GM12878 (cell line): ENCODE measurements at regions not wholly inside any gene's neighbourhood (a gene's known extent, or its start where the extent isn't known, plus 50 kb on each side); places are given as distances from the start of the nearest gene placed in this dataset.

Experiments
- ATAC-seq: fragments of 200-7000 bp; cut with Tn5 transposase; 3 replicates; pipeline ENCODE4 v1.9.1; 2020; ENCODE audit warnings: mild to moderate bottlenecking, moderate library complexity
- BruUV-seq: library from RNA; stranded (reverse); fragments of 400-500 nt; replicated peaks from 2 replicates; lab custom pipeline; 2021; lab: Mats Ljungman, UMichigan
- CTCF ChIA-PET: fragments of 300-600 bp; sonication (Branson Sonifier 250); formaldehyde crosslinking; extraction: SDS; loops from one replicate; lab custom pipeline; 2021; ENCODE audit warnings: inconsistent platforms; lab: Yijun Ruan, JAX
- POLR2A ChIA-PET: fragments of 350-600 bp; formaldehyde crosslinking; extraction: SDS; loops from one replicate; lab custom pipeline; 2021; ENCODE audit warnings: inconsistent platforms; lab: Charles Lee
- RAD21 ChIA-PET: fragments of 300-600 bp; sonication (Branson Sonifier 250); formaldehyde crosslinking; loops from one replicate; lab custom pipeline; 2023; ENCODE audit warnings: antibody characterized with exemption; ENCODE audit not compliant: unreplicated experiment; lab: Charles Lee
- SMC1A ChIA-PET: fragments of 300-600 bp; sonication (Branson Sonifier 250); formaldehyde crosslinking; loops from one replicate; lab custom pipeline; 2023; ENCODE audit not compliant: unreplicated experiment, uncharacterized antibody; lab: Charles Lee
- DNase-seq: peaks from one replicate; pipeline ENCODE4 v3.0.0-alpha.2; 2011; ENCODE audit warnings: low read depth, low spot score
- FAIRE-seq: peaks from 3 replicates; lab custom pipeline; 2011; peaks lifted over from hg19 to GRCh38; lab: Jason Lieb, UNC
- H2AFZ ChIP-seq: 2 replicates; pipeline ENCODE4 v1.6.0; 2011; ENCODE audit warnings: low read depth, low read length, control low read depth; ENCODE audit not compliant: control insufficient read depth
- H3K27ac ChIP-seq: 2 replicates; pipeline ENCODE4 v1.5.1; 2011; ENCODE audit warnings: control low read depth; ENCODE audit not compliant: control insufficient read depth, insufficient read depth
- H3K27me3 ChIP-seq, 2 experiments: replicated peaks in 1 of 2; 2 replicates each; pipeline versions ENCODE4 v1.6.0 to v1.6.1; 2011; ENCODE audit warnings: low read length in 1 of 2; ENCODE audit not compliant: control insufficient read depth in 2 of 2, insufficient read depth in 2 of 2
- H3K36me3 ChIP-seq, 2 experiments: 2 replicates each; pipeline ENCODE4 v1.5.1; 2011; ENCODE audit warnings: low read length in 1 of 2; ENCODE audit not compliant: control insufficient read depth in 2 of 2, insufficient read depth in 2 of 2
- H3K4me1 ChIP-seq: 2 replicates; pipeline ENCODE4 v1.6.1; 2011; ENCODE audit warnings: mild to moderate bottlenecking, low read length, moderate library complexity, mixed read lengths; ENCODE audit not compliant: control insufficient read depth, insufficient read depth
- H3K4me2 ChIP-seq: 2 replicates; pipeline ENCODE4 v1.6.0; 2011; ENCODE audit warnings: control low read depth; ENCODE audit not compliant: control insufficient read depth, insufficient read depth
- H3K4me3 ChIP-seq: fragments of 200-600 bp; sonication (generic); 2 replicates; pipeline ENCODE4 v1.5.1; 2016
- H3K79me2 ChIP-seq: 2 replicates; pipeline ENCODE4 v1.6.0; 2011; ENCODE audit warnings: low read length; ENCODE audit not compliant: control insufficient read depth, insufficient read depth
- H3K9ac ChIP-seq: 2 replicates; pipeline ENCODE4 v1.8.0; 2011; ENCODE audit warnings: low read length, control low read depth, mixed read lengths; ENCODE audit not compliant: control insufficient read depth, insufficient read depth
- H3K9me3 ChIP-seq: replicated peaks from 3 replicates; pipeline ENCODE4 v1.5.1; 2011; ENCODE audit warnings: mild to moderate bottlenecking, low read length; ENCODE audit not compliant: control insufficient read depth, insufficient read depth
- H4K20me1 ChIP-seq: 2 replicates; pipeline ENCODE4 v1.6.0; 2011; ENCODE audit not compliant: control insufficient read depth, insufficient read depth
- GABPA ChIP-seq: IDR thresholded peaks from 2 replicates; pipeline ENCODE4 v1.6.1; 2014; ENCODE audit warnings: antibody characterized with exemption, low read depth, mild to moderate bottlenecking, inconsistent platforms
- RAD51 ChIP-seq: fragments of 450-650 bp; IDR thresholded peaks from 2 replicates; pipeline ENCODE4 v1.6.1; 2016; ENCODE audit warnings: moderate library complexity, mild to moderate bottlenecking, inconsistent platforms
- RELA ChIP-seq: fragments of 450-650 bp; IDR thresholded peaks from 2 replicates; pipeline ENCODE4 v1.8.0; 2014; ENCODE audit warnings: borderline replicate concordance; ENCODE audit not compliant: partially characterized antibody
- SUPT20H ChIP-seq: IDR thresholded peaks from 2 replicates; pipeline ENCODE4 v1.6.1; 2011; ENCODE audit warnings: low read depth, mild to moderate bottlenecking, low read length, moderate library complexity, borderline replicate concordance; ENCODE audit not compliant: control insufficient read depth
- WGBS: methylation state at CpG from one replicate; pipeline ENCODE4 v1.1.6; 2016; ENCODE audit warnings: low lambda C conversion rate; ENCODE audit not compliant: insufficient replicate concordance, insufficient coverage; ENCODE audit errors: missing lambda C conversion rate; 5-methylcytosine and 5-hydroxymethylcytosine counted together
- in situ Hi-C: fragments of 300-500 bp; cut with MboI; formaldehyde crosslinking; loops from 9 replicates; pipeline ENCODE4 v1.14.3; 2018; ENCODE audit warnings: mixed read lengths
- intact Hi-C: fragments of 100-400 bp; cut with micrococcal nuclease; formaldehyde crosslinking; loops from one replicate; pipeline ENCODE4 v1.14.2; 2022; ENCODE audit not compliant: unreplicated experiment
- TF ChIP-seq, protein P1 (sequence below): fragments of 150-350 bp; IDR thresholded peaks from 2 replicates; pipeline ENCODE4 v1.6.1; 2016; ENCODE audit warnings: low read depth, low read length
- TF ChIP-seq, protein P2 (sequence below): IDR thresholded peaks from 2 replicates; pipeline ENCODE4 v1.6.1; 2012; ENCODE audit warnings: low read depth, low read length, improper control_type of control experiment
- TF ChIP-seq, protein P3 (sequence below): fragments of 450-650 bp; IDR thresholded peaks from 2 replicates; pipeline ENCODE4 v1.6.1; 2017; ENCODE audit warnings: mild to moderate bottlenecking, moderate library complexity
- TF ChIP-seq, protein P4 (sequence below): fragments of 450-650 bp; IDR thresholded peaks from 2 replicates; pipeline ENCODE4 v1.6.1; 2018; ENCODE audit warnings: borderline replicate concordance, mild to moderate bottlenecking; ENCODE audit not compliant: partially characterized antibody

DNA sequence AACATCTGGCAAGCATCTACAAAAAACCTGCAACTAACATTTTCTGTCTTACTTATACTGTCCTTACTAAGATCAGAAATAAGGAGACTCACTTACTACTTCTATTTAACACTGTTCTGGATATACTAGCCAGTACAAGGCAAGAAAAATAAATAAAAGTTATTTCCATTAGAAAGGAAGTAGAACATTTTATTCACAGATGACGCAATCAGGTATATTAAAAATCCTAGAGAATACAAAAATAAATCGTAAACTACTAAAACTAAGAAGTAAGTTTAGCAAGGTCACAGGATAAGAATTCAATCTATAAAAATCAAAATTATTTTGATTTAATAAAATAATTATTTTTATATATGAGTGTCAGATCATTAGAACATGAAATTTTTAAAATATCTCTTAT, 264.6 kb downstream of the BARHL2 start:
- 56% methylated on average over 2 of the region's 2 CpGs for WGBS
- Histone ChIP-seq H4K20me1 (no peaks in the 10 kb centered on the region), H3K4me3 (no peak overlapping the region), H3K9me3 (no peaks in the 10 kb centered on the region), H3K4me2 (no peak overlapping the region), H2AFZ (no peak overlapping the region), H3K27ac (no peak overlapping the region), H3K36me3 (no peaks in the 10 kb centered on the region), H3K27me3 (no peaks in the 10 kb centered on the region), H3K79me2 (no peaks in the 10 kb centered on the region), H3K9ac (no peak overlapping the region), H3K4me1 (no peaks in the 10 kb centered on the region)
- intact Hi-C loops (no loop called here), in situ Hi-C loops (no loop called here)
- SMC1A ChIA-PET, result interaction anchor here (0.8 to 2.4 kb wide), 3 partner anchors 13 to 34 kb away, joined by 3 to 12 read pairs (median 4); no protein-coding TSS in a partner anchor
- RAD21 ChIA-PET, result no interaction called here
- no peak for FAIRE-seq
- TF ChIP-seq RAD51 (no peak), SUPT20H (no peak), GABPA (no peak), RELA (no peak)
- TF ChIP-seq, protein P1, sequence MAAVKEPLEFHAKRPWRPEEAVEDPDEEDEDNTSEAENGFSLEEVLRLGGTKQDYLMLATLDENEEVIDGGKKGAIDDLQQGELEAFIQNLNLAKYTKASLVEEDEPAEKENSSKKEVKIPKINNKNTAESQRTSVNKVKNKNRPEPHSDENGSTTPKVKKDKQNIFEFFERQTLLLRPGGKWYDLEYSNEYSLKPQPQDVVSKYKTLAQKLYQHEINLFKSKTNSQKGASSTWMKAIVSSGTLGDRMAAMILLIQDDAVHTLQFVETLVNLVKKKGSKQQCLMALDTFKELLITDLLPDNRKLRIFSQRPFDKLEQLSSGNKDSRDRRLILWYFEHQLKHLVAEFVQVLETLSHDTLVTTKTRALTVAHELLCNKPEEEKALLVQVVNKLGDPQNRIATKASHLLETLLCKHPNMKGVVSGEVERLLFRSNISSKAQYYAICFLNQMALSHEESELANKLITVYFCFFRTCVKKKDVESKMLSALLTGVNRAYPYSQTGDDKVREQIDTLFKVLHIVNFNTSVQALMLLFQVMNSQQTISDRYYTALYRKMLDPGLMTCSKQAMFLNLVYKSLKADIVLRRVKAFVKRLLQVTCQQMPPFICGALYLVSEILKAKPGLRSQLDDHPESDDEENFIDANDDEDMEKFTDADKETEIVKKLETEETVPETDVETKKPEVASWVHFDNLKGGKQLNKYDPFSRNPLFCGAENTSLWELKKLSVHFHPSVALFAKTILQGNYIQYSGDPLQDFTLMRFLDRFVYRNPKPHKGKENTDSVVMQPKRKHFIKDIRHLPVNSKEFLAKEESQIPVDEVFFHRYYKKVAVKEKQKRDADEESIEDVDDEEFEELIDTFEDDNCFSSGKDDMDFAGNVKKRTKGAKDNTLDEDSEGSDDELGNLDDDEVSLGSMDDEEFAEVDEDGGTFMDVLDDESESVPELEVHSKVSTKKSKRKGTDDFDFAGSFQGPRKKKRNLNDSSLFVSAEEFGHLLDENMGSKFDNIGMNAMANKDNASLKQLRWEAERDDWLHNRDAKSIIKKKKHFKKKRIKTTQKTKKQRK, result no peak
- TF ChIP-seq, protein P2, sequence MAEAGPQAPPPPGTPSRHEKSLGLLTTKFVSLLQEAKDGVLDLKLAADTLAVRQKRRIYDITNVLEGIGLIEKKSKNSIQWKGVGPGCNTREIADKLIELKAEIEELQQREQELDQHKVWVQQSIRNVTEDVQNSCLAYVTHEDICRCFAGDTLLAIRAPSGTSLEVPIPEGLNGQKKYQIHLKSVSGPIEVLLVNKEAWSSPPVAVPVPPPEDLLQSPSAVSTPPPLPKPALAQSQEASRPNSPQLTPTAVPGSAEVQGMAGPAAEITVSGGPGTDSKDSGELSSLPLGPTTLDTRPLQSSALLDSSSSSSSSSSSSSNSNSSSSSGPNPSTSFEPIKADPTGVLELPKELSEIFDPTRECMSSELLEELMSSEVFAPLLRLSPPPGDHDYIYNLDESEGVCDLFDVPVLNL, result no peak
- TF ChIP-seq, protein P3, sequence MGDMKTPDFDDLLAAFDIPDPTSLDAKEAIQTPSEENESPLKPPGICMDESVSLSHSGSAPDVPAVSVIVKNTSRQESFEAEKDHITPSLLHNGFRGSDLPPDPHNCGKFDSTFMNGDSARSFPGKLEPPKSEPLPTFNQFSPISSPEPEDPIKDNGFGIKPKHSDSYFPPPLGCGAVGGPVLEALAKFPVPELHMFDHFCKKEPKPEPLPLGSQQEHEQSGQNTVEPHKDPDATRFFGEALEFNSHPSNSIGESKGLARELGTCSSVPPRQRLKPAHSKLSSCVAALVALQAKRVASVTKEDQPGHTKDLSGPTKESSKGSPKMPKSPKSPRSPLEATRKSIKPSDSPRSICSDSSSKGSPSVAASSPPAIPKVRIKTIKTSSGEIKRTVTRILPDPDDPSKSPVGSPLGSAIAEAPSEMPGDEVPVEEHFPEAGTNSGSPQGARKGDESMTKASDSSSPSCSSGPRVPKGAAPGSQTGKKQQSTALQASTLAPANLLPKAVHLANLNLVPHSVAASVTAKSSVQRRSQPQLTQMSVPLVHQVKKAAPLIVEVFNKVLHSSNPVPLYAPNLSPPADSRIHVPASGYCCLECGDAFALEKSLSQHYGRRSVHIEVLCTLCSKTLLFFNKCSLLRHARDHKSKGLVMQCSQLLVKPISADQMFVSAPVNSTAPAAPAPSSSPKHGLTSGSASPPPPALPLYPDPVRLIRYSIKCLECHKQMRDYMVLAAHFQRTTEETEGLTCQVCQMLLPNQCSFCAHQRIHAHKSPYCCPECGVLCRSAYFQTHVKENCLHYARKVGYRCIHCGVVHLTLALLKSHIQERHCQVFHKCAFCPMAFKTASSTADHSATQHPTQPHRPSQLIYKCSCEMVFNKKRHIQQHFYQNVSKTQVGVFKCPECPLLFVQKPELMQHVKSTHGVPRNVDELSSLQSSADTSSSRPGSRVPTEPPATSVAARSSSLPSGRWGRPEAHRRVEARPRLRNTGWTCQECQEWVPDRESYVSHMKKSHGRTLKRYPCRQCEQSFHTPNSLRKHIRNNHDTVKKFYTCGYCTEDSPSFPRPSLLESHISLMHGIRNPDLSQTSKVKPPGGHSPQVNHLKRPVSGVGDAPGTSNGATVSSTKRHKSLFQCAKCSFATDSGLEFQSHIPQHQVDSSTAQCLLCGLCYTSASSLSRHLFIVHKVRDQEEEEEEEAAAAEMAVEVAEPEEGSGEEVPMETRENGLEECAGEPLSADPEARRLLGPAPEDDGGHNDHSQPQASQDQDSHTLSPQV, result no peak
- TF ChIP-seq, protein P4, sequence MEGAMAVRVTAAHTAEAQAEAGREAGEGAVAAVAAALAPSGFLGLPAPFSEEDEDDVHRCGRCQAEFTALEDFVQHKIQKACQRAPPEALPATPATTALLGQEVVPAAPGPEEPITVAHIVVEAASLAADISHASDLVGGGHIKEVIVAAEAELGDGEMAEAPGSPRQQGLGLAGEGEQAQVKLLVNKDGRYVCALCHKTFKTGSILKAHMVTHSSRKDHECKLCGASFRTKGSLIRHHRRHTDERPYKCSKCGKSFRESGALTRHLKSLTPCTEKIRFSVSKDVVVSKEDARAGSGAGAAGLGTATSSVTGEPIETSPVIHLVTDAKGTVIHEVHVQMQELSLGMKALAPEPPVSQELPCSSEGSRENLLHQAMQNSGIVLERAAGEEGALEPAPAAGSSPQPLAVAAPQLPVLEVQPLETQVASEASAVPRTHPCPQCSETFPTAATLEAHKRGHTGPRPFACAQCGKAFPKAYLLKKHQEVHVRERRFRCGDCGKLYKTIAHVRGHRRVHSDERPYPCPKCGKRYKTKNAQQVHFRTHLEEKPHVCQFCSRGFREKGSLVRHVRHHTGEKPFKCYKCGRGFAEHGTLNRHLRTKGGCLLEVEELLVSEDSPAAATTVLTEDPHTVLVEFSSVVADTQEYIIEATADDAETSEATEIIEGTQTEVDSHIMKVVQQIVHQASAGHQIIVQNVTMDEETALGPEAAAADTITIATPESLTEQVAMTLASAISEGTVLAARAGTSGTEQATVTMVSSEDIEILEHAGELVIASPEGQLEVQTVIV, result no peak
- ATAC-seq, result no peak
- POLR2A ChIA-PET, result no interaction called here
- no TSS peak for BruUV-seq
- no peak for DNase-seq
- CTCF ChIA-PET, result interaction anchor here (0.9 kb wide), 1 partner anchor 13 kb away, joined by 3 read pairs; no protein-coding TSS in a partner anchor
